Nephron progenitor cell (in vitro differentiated cells): ENCODE measurements at regions not wholly inside any gene's neighbourhood (a gene's known extent, or its start where the extent isn't known, plus 50 kb on each side); places are given as distances from the start of the nearest gene placed in this dataset.
A peak's percentile ranks its signal among the peaks of the same experiment; 100 is the strongest.

Experiments used
- DNase-seq: peaks from one replicate; pipeline ENCODE4 v3.0.0; 2021
- H3K27ac Mint-ChIP-seq: 2 replicates; pipeline ENCODE4 v1.8.0; 2021; ENCODE audit warnings: mild to moderate bottlenecking, moderate library complexity, mixed read lengths
- H3K27me3 Mint-ChIP-seq: 2 replicates; pipeline ENCODE4 v1.8.0; 2021; ENCODE audit warnings: mild to moderate bottlenecking, low read depth, mixed read lengths; ENCODE audit not compliant: poor library complexity
- H3K36me3 Mint-ChIP-seq: 2 replicates; pipeline ENCODE4 v1.8.0; 2021; ENCODE audit warnings: low read depth, mixed read lengths
- H3K4me1 Mint-ChIP-seq: 2 replicates; pipeline ENCODE4 v1.8.0; 2021; ENCODE audit warnings: mixed read lengths
- H3K4me3 Mint-ChIP-seq: 2 replicates; pipeline ENCODE4 v1.8.0; 2021; ENCODE audit warnings: mild to moderate bottlenecking, moderate library complexity, mixed read lengths
- H3K9me3 Mint-ChIP-seq: 2 replicates; pipeline ENCODE4 v1.8.0; 2021; ENCODE audit warnings: mild to moderate bottlenecking, moderate library complexity, mixed read lengths
- TF ChIP-seq, protein P1 (sequence below): fragments of 200-600 bp; sonication (generic); IDR thresholded peaks from 2 replicates; pipeline ENCODE4 v1.5.0; 2021; ENCODE audit warnings: antibody characterized with exemption

DNA sequence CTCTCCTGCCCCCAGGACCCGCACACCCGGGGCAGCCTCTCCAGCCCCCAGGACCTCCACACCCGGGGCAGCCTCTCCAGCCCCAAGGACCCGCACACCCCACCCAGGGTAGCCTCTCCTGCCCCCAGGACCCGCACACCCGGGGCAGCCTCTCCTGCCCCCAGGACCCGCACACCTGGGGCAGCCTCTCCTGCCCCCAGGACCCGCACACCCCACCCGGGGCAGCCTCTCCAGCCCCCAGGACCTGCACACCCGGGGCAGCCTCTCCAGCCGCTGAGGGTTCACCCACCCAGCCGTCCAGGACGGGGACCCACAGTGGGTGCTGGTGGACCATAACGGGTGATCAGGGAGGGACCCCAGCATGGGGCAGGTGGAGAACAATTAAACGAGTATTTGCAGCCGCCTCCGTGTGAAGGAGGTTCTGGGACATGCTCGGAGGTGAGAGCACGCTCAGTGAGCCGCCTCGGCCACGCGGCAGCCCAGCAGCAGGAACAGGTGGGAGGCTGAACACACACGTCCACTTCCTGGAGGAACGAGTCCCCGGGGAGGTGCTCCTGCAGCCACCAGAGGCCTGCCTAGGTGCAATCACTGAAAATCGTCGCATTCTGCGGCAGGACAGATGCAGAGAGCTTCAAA, 107.9 kb downstream of the PDGFA start:
- H3K9me3 Mint-ChIP-seq = peaks cover 3% of the 10 kb centered on the region
- no peak for DNase-seq
- H3K4me1 Mint-ChIP-seq = peaks cover 36% of the 10 kb centered on the region
- H3K4me3 Mint-ChIP-seq = no peak overlapping the region
- TF ChIP-seq, protein P1, sequence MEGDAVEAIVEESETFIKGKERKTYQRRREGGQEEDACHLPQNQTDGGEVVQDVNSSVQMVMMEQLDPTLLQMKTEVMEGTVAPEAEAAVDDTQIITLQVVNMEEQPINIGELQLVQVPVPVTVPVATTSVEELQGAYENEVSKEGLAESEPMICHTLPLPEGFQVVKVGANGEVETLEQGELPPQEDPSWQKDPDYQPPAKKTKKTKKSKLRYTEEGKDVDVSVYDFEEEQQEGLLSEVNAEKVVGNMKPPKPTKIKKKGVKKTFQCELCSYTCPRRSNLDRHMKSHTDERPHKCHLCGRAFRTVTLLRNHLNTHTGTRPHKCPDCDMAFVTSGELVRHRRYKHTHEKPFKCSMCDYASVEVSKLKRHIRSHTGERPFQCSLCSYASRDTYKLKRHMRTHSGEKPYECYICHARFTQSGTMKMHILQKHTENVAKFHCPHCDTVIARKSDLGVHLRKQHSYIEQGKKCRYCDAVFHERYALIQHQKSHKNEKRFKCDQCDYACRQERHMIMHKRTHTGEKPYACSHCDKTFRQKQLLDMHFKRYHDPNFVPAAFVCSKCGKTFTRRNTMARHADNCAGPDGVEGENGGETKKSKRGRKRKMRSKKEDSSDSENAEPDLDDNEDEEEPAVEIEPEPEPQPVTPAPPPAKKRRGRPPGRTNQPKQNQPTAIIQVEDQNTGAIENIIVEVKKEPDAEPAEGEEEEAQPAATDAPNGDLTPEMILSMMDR = no peak
- peaks cover 7% of the 10 kb centered on the region for H3K27me3 Mint-ChIP-seq
- H3K36me3 Mint-ChIP-seq = no peaks in the 10 kb centered on the region
- no peak overlapping the region for H3K27ac Mint-ChIP-seq

DNA sequence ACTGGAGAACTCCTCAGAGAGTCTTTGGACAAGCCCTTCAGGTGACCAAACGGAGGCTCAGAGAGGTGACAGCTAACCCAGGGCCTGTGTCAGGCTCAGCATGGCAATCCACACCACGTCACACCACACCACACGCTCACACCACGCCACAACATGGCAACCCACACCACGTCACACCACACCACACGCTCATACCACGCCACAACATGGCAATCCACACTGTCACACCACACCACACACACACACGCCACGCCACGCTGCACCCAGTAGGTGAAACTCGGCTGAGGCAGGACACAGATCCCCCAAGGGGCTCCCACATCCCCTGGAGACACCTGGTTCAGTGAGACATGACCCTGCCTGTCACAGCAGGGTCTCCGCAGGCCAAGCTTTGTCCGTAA, 107.3 kb downstream of the PDGFA start:
- Mint-ChIP-seq H3K27ac (no peak overlapping the region), H3K4me3 (peak overlapping the region; percentile 30), H3K36me3 (no peaks in the 10 kb centered on the region), H3K4me1 (peaks cover 32% of the 10 kb centered on the region), H3K27me3 (peaks cover 5% of the 10 kb centered on the region), H3K9me3 (peaks cover 5% of the 10 kb centered on the region)
- no peak for DNase-seq
- TF ChIP-seq, protein P1 = no peak

DNA sequence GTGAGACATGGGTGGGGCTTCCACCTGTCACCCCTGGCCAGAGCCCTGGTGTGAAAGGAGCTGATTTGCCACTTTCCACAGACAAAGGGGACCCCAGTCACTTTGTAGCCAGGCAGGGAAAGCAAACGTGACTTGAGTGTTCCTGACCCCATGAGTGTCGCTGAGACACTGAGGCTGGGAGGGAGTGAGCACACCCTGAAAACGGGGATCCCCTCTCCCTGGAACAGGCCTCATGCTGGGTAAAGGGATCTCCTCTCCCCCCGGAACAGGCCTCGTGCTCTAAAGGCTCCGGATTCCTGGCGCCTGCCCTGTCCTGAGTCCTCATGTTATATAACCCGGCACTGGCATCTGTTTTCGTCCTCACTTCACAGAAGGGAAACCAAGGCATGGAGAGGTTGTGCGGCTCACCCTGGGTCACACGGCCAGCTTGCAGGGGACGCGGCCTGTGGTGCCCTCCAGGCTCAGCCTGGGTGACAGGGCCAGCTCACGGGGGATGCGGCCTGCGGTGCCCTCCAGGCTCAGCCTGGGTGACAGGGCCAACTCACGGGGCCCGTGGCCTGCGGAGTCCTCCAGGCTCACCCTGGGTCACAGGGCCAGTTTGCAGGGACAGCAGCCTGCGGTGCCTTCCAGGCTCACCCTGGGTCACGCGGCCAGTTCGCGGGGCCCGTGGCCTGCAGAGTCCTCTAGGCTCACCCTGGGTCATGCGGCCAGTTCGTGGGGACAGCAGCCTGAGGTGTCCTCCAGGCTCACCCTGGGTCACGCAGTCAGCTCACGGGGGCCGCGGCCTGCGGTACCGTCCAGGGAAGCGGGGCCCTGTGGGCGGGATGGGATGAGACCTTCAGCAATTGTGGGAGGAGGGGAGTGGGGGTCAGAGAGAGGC, 104.7 kb downstream of the PDGFA start:
- peaks cover 20% of the 10 kb centered on the region for H3K9me3 Mint-ChIP-seq

DNA sequence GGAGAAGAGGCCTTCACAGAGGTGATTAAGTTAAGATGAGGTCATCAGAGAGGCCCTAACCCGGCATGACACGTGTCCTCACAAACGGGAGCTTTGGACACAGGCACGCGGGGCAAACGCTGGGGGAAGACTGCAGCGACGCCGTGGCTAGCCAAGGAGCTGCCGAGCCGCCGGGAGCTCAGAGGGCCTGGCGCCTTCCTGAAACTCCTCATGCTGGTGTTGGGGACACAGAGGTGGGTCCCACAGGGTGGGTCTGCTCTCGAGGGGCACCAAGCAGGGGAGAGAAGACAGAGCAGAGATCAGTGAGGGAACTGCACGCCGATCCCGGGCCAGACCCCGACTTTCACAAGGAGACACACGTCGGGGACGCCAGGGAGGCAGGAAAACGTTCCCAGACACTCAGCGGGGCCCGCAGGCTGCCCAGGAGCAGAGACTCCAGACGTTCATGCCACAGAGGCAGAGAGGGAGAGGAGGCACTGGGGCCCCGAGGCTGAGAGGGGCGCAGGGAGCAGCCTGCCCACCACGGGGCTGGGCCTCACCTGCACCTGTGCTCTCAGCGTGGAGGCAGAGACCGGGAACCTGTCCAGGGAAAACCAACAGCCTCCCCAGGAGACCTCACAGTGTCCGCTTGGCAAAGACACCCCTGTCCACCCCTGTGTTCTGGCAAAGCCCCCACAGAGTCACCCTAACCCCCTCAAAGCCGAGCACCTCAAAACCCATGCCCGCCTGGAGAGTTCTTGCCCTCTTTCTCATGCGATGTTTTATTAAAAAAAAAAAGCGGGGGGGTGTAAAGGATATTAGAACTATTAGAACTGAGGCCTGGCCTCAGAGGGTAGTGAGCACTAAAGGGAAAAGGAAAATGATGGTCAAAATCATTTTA, 103.8 kb downstream of the PDGFA start:
- Mint-ChIP-seq H3K9me3 (peaks cover 20% of the 10 kb centered on the region), H3K36me3 (peaks cover 7% of the 10 kb centered on the region), H3K4me3 (no peak overlapping the region), H3K27me3 (peaks cover 3% of the 10 kb centered on the region), H3K4me1 (peaks cover 10% of the 10 kb centered on the region), H3K27ac (peak overlapping the region; percentile 87)
- no peak for DNase-seq
- TF ChIP-seq, protein P1 = no peak

More for the DNA sequence above, 104.7 kb downstream of the PDGFA start:
- Mint-ChIP-seq H3K36me3 (peaks cover 7% of the 10 kb centered on the region), H3K4me3 (no peak overlapping the region), H3K27ac (peak overlapping the region; percentile 87), H3K27me3 (peaks cover 3% of the 10 kb centered on the region), H3K4me1 (peaks cover 14% of the 10 kb centered on the region)
- no peak for DNase-seq
- TF ChIP-seq, protein P1 = no peak

DNA sequence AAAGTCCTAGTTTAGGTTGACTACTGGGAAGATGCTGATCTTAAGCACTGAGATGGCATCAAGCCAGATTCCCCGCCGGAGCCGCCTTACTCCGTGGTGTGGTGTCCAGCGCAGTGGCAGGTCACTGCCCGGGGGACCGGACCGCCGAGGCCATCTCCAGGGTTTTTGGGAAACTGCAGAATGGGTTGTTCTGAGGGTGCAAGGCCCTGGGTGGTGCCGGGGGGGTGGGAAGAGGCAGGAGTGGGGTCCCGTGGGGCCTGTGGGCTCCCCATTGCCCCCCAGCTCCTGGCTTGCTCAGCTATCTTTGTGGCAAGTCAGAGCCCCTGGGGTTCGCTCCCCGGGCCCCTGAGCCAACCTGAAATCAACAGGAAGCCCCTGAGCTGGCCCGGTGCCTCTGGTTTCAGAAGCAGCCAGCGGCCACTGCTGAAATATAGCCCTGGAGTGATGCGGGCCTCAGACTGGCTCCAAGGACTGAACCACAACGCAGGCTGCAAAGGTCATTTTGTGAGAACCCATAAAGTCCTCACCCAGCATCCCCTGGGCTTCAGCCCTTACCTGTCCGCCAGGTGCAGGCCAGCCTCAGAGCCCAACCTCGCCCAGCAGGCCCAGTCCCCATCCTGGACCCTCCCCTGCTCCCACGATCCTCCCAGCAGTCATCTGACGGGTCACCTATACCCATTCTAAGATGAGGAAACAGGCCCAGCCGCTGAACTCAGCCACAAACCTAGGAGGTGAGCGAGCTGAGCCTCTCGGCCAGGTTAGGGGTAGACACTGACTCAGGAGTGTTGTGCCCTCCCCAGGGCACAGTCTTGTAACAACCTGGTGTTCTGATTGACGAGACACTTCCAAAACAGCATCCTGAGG, 102.7 kb downstream of the PDGFA start:
- Mint-ChIP-seq H3K36me3 (peaks cover 7% of the 10 kb centered on the region), H3K9me3 (peaks cover 20% of the 10 kb centered on the region), H3K4me1 (peaks cover 13% of the 10 kb centered on the region), H3K27me3 (peaks cover 5% of the 10 kb centered on the region), H3K27ac (no peak overlapping the region), H3K4me3 (no peak overlapping the region)
- DNase-seq = no peak
- TF ChIP-seq, protein P1 = no peak
